ENCODE measurements at regions not wholly inside any gene's neighbourhood (a gene's known extent, or its start where the extent isn't known, plus 50 kb on each side); places are given as distances from the start of the nearest gene placed in this dataset.
"Not testable (repeated sequence)": the region's sequence is repeated elsewhere in the genome, so short reads cannot be mapped to it uniquely, and the experiment has no call there.

GRCh38 chrX:1009771-1010170 is 202.7 kb downstream of the CRLF2 start:
- no peak for DNase-seq

GRCh38 chrX:1006156-1006730 is 206.2 kb downstream of the CRLF2 start:
- no peak for DNase-seq

GRCh38 chrX:1002611-1003010 is 209.8 kb downstream of the CRLF2 start:
- DNase-seq = no peak

- no peak for DNase-seq
These were observed 214.8 kb downstream of the CRLF2 start for GRCh38 chrX:997631-998137.

GRCh38 chrX:994780-995179 is 217.7 kb downstream of the CRLF2 start:
- DNase-seq = no peak

GRCh38 chrX:989959-990510 is 222.4 kb downstream of the CRLF2 start:
- DNase-seq = peak; percentile 87

GRCh38 chrX:988530-988929 is 223.9 kb downstream of the CRLF2 start:
- DNase-seq = not testable (repeated sequence)

- peak; percentile 96 for DNase-seq
These were observed 230.4 kb downstream of the CRLF2 start for GRCh38 chrX:981791-982626.

GRCh38 chrX:980587-981235 is 231.7 kb downstream of the CRLF2 start:
- DNase-seq = peak; percentile 60

- DNase-seq = not testable (repeated sequence)
These were observed 233.3 kb downstream of the CRLF2 start for GRCh38 chrX:979127-979526.

GRCh38 chrX:973010-973632 is 239.3 kb downstream of the CRLF2 start:
- DNase-seq = no peak

GRCh38 chrX:968148-968965 is 244.1 kb downstream of the CRLF2 start:
- DNase-seq = no peak

- no peak for DNase-seq
These were observed 245.9 kb downstream of the CRLF2 start for GRCh38 chrX:966396-967070.

- no peak for DNase-seq
These were observed 247.5 kb downstream of the CRLF2 start for GRCh38 chrX:964831-965416.

- DNase-seq = no peak
These were observed 251.6 kb downstream of the CRLF2 start for GRCh38 chrX:960821-961220.

GRCh38 chrX:959595-959994 is 252.9 kb downstream of the CRLF2 start:
- DNase-seq = no peak

- not testable (repeated sequence) for DNase-seq
These were observed 257.2 kb downstream of the CRLF2 start for GRCh38 chrX:955168-955781.

- no peak for DNase-seq
These were observed 258.5 kb downstream of the CRLF2 start for GRCh38 chrX:953879-954482.

- DNase-seq = no peak
These were observed 259.6 kb downstream of the CRLF2 start for GRCh38 chrX:952816-953215.

GRCh38 chrX:947262-947661 is 265.2 kb downstream of the CRLF2 start:
- DNase-seq = not testable (repeated sequence)

All from islet precursor cell (in vitro differentiated cells).